Calu3 (cell line): ENCODE measurements at regions not wholly inside any gene's neighbourhood (a gene's known extent, or its start where the extent isn't known, plus 50 kb on each side); places are given as distances from the start of the nearest gene placed in this dataset.

Source experiments
- BruUV-seq: library from RNA; stranded (reverse); fragments of 400-500 nt; replicated peaks from 2 replicates; lab custom pipeline; 2021; lab: Mats Ljungman, UMichigan
- CTCF ChIA-PET: fragments of 300-600 bp; sonication (Branson Sonifier 250); formaldehyde crosslinking; loops from one replicate; lab custom pipeline; 2022; ENCODE audit warnings: antibody characterized with exemption; lab: Charles Lee
- DNase-seq: peaks from one replicate; pipeline ENCODE4 v3.0.0; 2022
- H3K27ac Mint-ChIP-seq: one replicate; pipeline ENCODE4 v1.8.0; 2022; ENCODE audit warnings: mixed read lengths; ENCODE audit not compliant: unreplicated experiment
- H3K27me3 Mint-ChIP-seq: one replicate; pipeline ENCODE4 v1.8.0; 2022; ENCODE audit warnings: mixed read lengths; ENCODE audit not compliant: unreplicated experiment
- H3K36me3 Mint-ChIP-seq: one replicate; pipeline ENCODE4 v1.8.0; 2022; ENCODE audit warnings: mild to moderate bottlenecking, moderate library complexity, mixed read lengths; ENCODE audit not compliant: insufficient read depth, unreplicated experiment
- H3K4me1 Mint-ChIP-seq: one replicate; pipeline ENCODE4 v1.8.0; 2022; ENCODE audit warnings: mild to moderate bottlenecking, low read depth, mixed read lengths; ENCODE audit not compliant: unreplicated experiment
- H3K4me3 Mint-ChIP-seq: one replicate; pipeline ENCODE4 v1.8.0; 2022; ENCODE audit warnings: mild to moderate bottlenecking, low read depth, moderate library complexity, mixed read lengths; ENCODE audit not compliant: unreplicated experiment
- H3K9me3 Mint-ChIP-seq: one replicate; pipeline ENCODE4 v1.8.0; 2022; ENCODE audit warnings: low read depth, mixed read lengths; ENCODE audit not compliant: unreplicated experiment
- CTCF ChIP-seq: fragments of 200-600 bp; IDR thresholded peaks from one replicate; pipeline ENCODE4 v1.8.0; 2022; ENCODE audit warnings: antibody characterized with exemption; ENCODE audit not compliant: unreplicated experiment
- intact Hi-C: fragments of 100-400 bp; cut with micrococcal nuclease; formaldehyde crosslinking; loops from one replicate; pipeline ENCODE4 v1.10.0; 2022; ENCODE audit not compliant: unreplicated experiment

DNA sequence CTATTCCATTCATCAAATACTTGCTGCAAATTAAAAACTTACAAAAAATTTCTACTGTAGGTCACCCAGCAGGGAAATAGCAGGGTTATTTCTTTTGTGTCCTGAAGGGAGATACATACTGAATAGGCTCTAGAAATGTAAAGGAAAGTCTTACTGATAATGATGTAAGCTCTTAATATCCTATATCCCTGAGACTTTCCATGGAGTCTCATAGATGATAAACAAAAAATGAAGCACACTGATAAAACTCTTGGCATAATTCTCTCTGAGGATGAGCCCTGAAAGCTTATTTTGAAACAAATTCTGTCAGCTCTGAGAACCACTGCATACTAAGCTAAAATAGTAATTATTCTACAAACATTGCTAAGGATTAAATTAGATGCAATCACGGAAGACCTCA, 819.6 kb upstream of the PTPRD start:
- intact Hi-C loops: no loop called here
- CTCF ChIA-PET: no interaction called here
- no peak for DNase-seq
- Mint-ChIP-seq H3K4me3 (no peak overlapping the region), H3K4me1 (no peaks in the 10 kb centered on the region), H3K36me3 (no peaks in the 10 kb centered on the region), H3K9me3 (peaks cover 10% of the 10 kb centered on the region), H3K27ac (no peak overlapping the region), H3K27me3 (no peaks in the 10 kb centered on the region)
- no peak for TF ChIP-seq CTCF
- no TSS peak for BruUV-seq

GRCh38 chr9:11443631-11444030, 830.8 kb upstream of the PTPRD start:
- CTCF ChIA-PET: no interaction called here
- Mint-ChIP-seq H3K9me3 (peaks cover 15% of the 10 kb centered on the region), H3K36me3 (no peaks in the 10 kb centered on the region), H3K4me1 (no peaks in the 10 kb centered on the region), H3K27ac (no peak overlapping the region), H3K4me3 (no peak overlapping the region), H3K27me3 (no peaks in the 10 kb centered on the region)
- no peak for TF ChIP-seq CTCF
- no peak for DNase-seq
- BruUV-seq: no TSS peak
- intact Hi-C loops: no loop called here

DNA sequence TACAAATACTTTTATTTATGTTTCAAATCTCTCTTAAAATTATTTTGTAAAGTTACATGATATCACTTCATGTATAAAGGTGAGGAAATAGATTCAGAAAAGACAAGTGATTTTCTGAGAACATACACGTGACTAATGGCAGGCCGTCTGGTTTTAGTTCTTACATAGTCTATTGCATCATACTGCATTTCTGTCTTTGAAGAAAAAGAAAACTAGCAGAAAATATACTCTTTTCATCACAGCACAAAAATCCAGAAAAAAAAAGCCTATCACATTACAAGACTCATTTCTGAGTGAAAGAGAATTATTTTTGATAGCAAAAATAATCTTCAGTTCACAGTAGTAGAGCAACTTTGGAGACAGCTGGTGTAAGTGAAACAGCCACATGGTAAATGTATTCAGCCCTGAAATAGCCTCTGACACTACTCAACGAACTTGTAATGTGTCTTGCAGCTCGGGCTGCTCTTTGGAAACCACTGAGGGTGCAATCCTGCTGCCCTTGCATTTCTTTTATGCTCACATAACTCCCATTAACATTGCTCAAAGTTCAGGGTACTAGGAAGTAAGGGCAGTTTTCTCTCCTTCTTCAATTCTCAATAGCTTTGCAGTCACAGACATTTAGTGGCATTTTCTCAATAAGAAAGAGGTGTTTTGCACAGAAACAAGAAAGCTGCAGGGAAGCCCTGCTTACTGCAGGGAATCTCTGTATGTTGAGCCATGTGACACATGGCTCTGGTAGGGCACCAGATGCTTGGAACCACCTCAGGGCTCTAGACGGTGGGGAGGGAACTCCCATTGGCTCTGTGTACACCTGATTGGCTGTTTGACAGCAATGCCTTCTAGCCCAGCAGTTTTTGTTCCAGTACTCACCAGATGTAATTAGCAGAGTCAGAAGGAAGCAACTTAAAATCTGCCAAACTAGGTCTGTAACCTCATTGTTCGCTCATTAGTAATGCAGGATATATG, 845.3 kb upstream of the PTPRD start:
- H3K4me1 Mint-ChIP-seq: no peaks in the 10 kb centered on the region
- intact Hi-C loops: no loop called here
- no peak for DNase-seq
- H3K9me3 Mint-ChIP-seq: peaks cover 2% of the 10 kb centered on the region
- no peak overlapping the region for H3K27ac Mint-ChIP-seq
- no peaks in the 10 kb centered on the region for H3K36me3 Mint-ChIP-seq
- CTCF ChIA-PET: no interaction called here
- H3K27me3 Mint-ChIP-seq: no peaks in the 10 kb centered on the region
- no peak for TF ChIP-seq CTCF
- no peak overlapping the region for H3K4me3 Mint-ChIP-seq
- no TSS peak for BruUV-seq

GRCh38 chr9:11469745-11470144, 856.9 kb upstream of the PTPRD start:
- H3K4me3 Mint-ChIP-seq: no peak overlapping the region
- intact Hi-C loops: no loop called here
- H3K27me3 Mint-ChIP-seq: no peaks in the 10 kb centered on the region
- H3K27ac Mint-ChIP-seq: no peak overlapping the region
- H3K36me3 Mint-ChIP-seq: no peaks in the 10 kb centered on the region
- no TSS peak for BruUV-seq
- TF ChIP-seq CTCF: no peak
- no peaks in the 10 kb centered on the region for H3K4me1 Mint-ChIP-seq
- CTCF ChIA-PET: no interaction called here
- DNase-seq: no peak
- H3K9me3 Mint-ChIP-seq: peaks cover 3% of the 10 kb centered on the region
